RWPE2 (cell line): ENCODE measurements at regions not wholly inside any gene's neighbourhood (a gene's known extent, or its start where the extent isn't known, plus 50 kb on each side); places are given as distances from the start of the nearest gene placed in this dataset.

Source experiments
- ATAC-seq: fragments of 200-7000 bp; cut with Tn5 transposase; 3 replicates; pipeline ENCODE4 v1.9.1; 2021; ENCODE audit warnings: low read depth
- DNase-seq: peaks from one replicate; pipeline ENCODE4 v3.0.0-alpha.2; 2020; ENCODE audit warnings: low spot score
- H3K27ac ChIP-seq: fragments of 450-650 bp; 2 replicates; pipeline ENCODE4 v1.5.1; 2017; ENCODE audit warnings: mild to moderate bottlenecking; ENCODE audit not compliant: poor library complexity, severe bottlenecking
- H3K27me3 ChIP-seq: fragments of 250-450 bp; sonication (Bioruptor Pico); 2 replicates; pipeline ENCODE4 v1.5.1; 2021; ENCODE audit warnings: mild to moderate bottlenecking, moderate library complexity; ENCODE audit not compliant: insufficient read depth, poor library complexity, severe bottlenecking
- H3K36me3 ChIP-seq: fragments of 250-450 bp; sonication (Bioruptor Pico); 2 replicates; pipeline ENCODE4 v1.5.1; 2020; ENCODE audit warnings: low read depth, mild to moderate bottlenecking, moderate library complexity
- H3K4me1 ChIP-seq: fragments of 250-450 bp; sonication (Bioruptor Pico); 2 replicates; pipeline ENCODE4 v1.5.1; 2021; ENCODE audit warnings: mild to moderate bottlenecking, moderate library complexity; ENCODE audit not compliant: insufficient read depth, poor library complexity, severe bottlenecking
- H3K4me3 ChIP-seq: fragments of 250-450 bp; sonication (Bioruptor Pico); 2 replicates; pipeline ENCODE4 v1.5.1; 2021; ENCODE audit warnings: mild to moderate bottlenecking, moderate library complexity; ENCODE audit not compliant: severe bottlenecking
- H3K9me3 ChIP-seq: fragments of 250-450 bp; sonication (Bioruptor Pico); 2 replicates; pipeline ENCODE4 v1.5.1; 2021; ENCODE audit warnings: mild to moderate bottlenecking, moderate library complexity; ENCODE audit not compliant: severe bottlenecking
- CTCF ChIP-seq: fragments of 450-650 bp; IDR thresholded peaks from one replicate; pipeline ENCODE4 v1.5.1; 2017; ENCODE audit warnings: mild to moderate bottlenecking, moderate library complexity; ENCODE audit not compliant: poor library complexity, severe bottlenecking

GRCh38 chr4:66223068-66223703 is 552.9 kb upstream of the EPHA5 start:
- H3K27ac ChIP-seq, result no peak overlapping the region
- no peaks in the 10 kb centered on the region for H3K4me1 ChIP-seq
- DNase-seq (no peak), ATAC-seq (no peak)
- H3K9me3 ChIP-seq, result no peaks in the 10 kb centered on the region
- H3K4me3 ChIP-seq, result no peak overlapping the region
- H3K36me3 ChIP-seq, result no peaks in the 10 kb centered on the region
- no peaks in the 10 kb centered on the region for H3K27me3 ChIP-seq
- no peak for TF ChIP-seq CTCF

- DNase-seq (no peak), ATAC-seq (no peak)
- Histone ChIP-seq H3K4me1 (no peaks in the 10 kb centered on the region), H3K4me3 (no peak overlapping the region), H3K27ac (no peak overlapping the region), H3K27me3 (no peaks in the 10 kb centered on the region), H3K9me3 (peaks cover 2% of the 10 kb centered on the region), H3K36me3 (no peaks in the 10 kb centered on the region)
- TF ChIP-seq CTCF, result no peak
Observed at GRCh38 chr4:66219401-66219800, 549.1 kb upstream of the EPHA5 start.

- no peak overlapping the region for H3K27ac ChIP-seq
- H3K4me1 ChIP-seq, result no peaks in the 10 kb centered on the region
- no peaks in the 10 kb centered on the region for H3K36me3 ChIP-seq
- DNase-seq (no peak), ATAC-seq (no peak)
- no peak for TF ChIP-seq CTCF
- H3K4me3 ChIP-seq, result no peak overlapping the region
- peaks cover 2% of the 10 kb centered on the region for H3K9me3 ChIP-seq
- H3K27me3 ChIP-seq, result no peaks in the 10 kb centered on the region
Observed at GRCh38 chr4:66216252-66216651, 546.0 kb upstream of the EPHA5 start.

- no peaks in the 10 kb centered on the region for H3K36me3 ChIP-seq
- ATAC-seq, result no peak
- no peaks in the 10 kb centered on the region for H3K27me3 ChIP-seq
- TF ChIP-seq CTCF, result no peak
- H3K4me1 ChIP-seq, result no peaks in the 10 kb centered on the region
- H3K4me3 ChIP-seq, result no peak overlapping the region
- no peak overlapping the region for H3K27ac ChIP-seq
- DNase-seq, result no peak
- H3K9me3 ChIP-seq, result peaks cover 2% of the 10 kb centered on the region
Observed at GRCh38 chr4:66212489-66212888, 542.2 kb upstream of the EPHA5 start.

GRCh38 chr4:66204534-66205247 is 534.4 kb upstream of the EPHA5 start:
- no peak overlapping the region for H3K27ac ChIP-seq
- no peak overlapping the region for H3K4me3 ChIP-seq
- no peaks in the 10 kb centered on the region for H3K27me3 ChIP-seq
- no peak for ATAC-seq
- no peak for DNase-seq
- H3K4me1 ChIP-seq, result no peaks in the 10 kb centered on the region
- no peaks in the 10 kb centered on the region for H3K36me3 ChIP-seq
- TF ChIP-seq CTCF, result no peak
- no peaks in the 10 kb centered on the region for H3K9me3 ChIP-seq
